HTR-8/SVneo (cell line): ENCODE measurements at regions not wholly inside any gene's neighbourhood (a gene's known extent, or its start where the extent isn't known, plus 50 kb on each side); places are given as distances from the start of the nearest gene placed in this dataset.

ENCODE experiments used
- DNase-seq: peaks from one replicate; pipeline ENCODE4 v3.0.0; 2011; ENCODE audit warnings: low spot score, mixed read lengths; ENCODE audit not compliant: insufficient read length
- FAIRE-seq: peaks from 2 replicates; lab custom pipeline; 2011; peaks lifted over from hg19 to GRCh38; lab: Jason Lieb, UNC

GRCh38 chr3:194246709-194247349 is 104.3 kb downstream of the CPN2 start:
- DNase-seq (no peak), FAIRE-seq (no peak)

- no peak for DNase-seq
- no peak for FAIRE-seq
These were observed 103.8 kb downstream of the CPN2 start for GRCh38 chr3:194247350-194247740.

- DNase-seq (no peak), FAIRE-seq (no peak)
These were observed 101.6 kb downstream of the CPN2 start for GRCh38 chr3:194249323-194250097.

GRCh38 chr3:194250098-194251002 is 100.8 kb downstream of the CPN2 start:
- DNase-seq (no peak), FAIRE-seq (no peak)

GRCh38 chr3:194251007-194251406 is 100.1 kb downstream of the CPN2 start:
- FAIRE-seq, result no peak
- no peak for DNase-seq

GRCh38 chr3:194251461-194251860 is 99.7 kb downstream of the CPN2 start:
- no peak for DNase-seq
- no peak for FAIRE-seq

GRCh38 chr3:194251891-194252560 is 99.1 kb downstream of the CPN2 start:
- DNase-seq (no peak), FAIRE-seq (no peak)

GRCh38 chr3:194253270-194253669 is 97.9 kb downstream of the CPN2 start:
- DNase-seq (no peak), FAIRE-seq (no peak)

- FAIRE-seq (no peak), DNase-seq (no peak)
These were observed 97.1 kb downstream of the CPN2 start for GRCh38 chr3:194254040-194254439.

GRCh38 chr3:194255252-194256039 is 95.7 kb downstream of the CPN2 start:
- FAIRE-seq (no peak), DNase-seq (no peak)

GRCh38 chr3:194256040-194256945 is 94.8 kb downstream of the CPN2 start:
- no peak for DNase-seq
- no peak for FAIRE-seq

- FAIRE-seq (no peak), DNase-seq (no peak)
These were observed 93.9 kb downstream of the CPN2 start for GRCh38 chr3:194257151-194257621.

- DNase-seq, result no peak
- no peak for FAIRE-seq
These were observed 93.0 kb downstream of the CPN2 start for GRCh38 chr3:194257916-194258668.

- DNase-seq (no peak), FAIRE-seq (no peak)
These were observed 91.0 kb downstream of the CPN2 start for GRCh38 chr3:194259982-194260766.

- FAIRE-seq, result no peak
- DNase-seq, result no peak
These were observed 89.5 kb downstream of the CPN2 start for GRCh38 chr3:194261581-194262063.

- no peak for FAIRE-seq
- DNase-seq, result no peak
These were observed 88.8 kb downstream of the CPN2 start for GRCh38 chr3:194262176-194262924.
